HCT116 (cell line): ENCODE measurements at regions not wholly inside any gene's neighbourhood (a gene's known extent, or its start where the extent isn't known, plus 50 kb on each side); places are given as distances from the start of the nearest gene placed in this dataset.

Experiments used
- ATAC-seq: fragments of 200-7000 bp; cut with Tn5 transposase; 2 replicates; pipeline ENCODE4 v1.9.1; 2020; ENCODE audit warnings: mild to moderate bottlenecking, moderate library complexity
- BruUV-seq: library from RNA; stranded (reverse); fragments of 400-500 nt; replicated peaks from 2 replicates; lab custom pipeline; 2021; lab: Mats Ljungman, UMichigan
- CTCF ChIA-PET: fragments of 300-600 bp; sonication (Branson Sonifier 250); formaldehyde crosslinking; loops from one replicate; lab custom pipeline; 2021; ENCODE audit warnings: antibody characterized with exemption; lab: Charles Lee
- POLR2A ChIA-PET: fragments of 300-600, 350-600 bp; sonication (Branson Sonifier 250); formaldehyde crosslinking; loops from one replicate; lab custom pipeline; 2021; ENCODE audit warnings: antibody characterized with exemption; lab: Charles Lee
- RAD21 ChIA-PET, 2 experiments: fragments of 300-600 bp; sonication (Branson Sonifier 250); formaldehyde crosslinking; loops; one replicate each; lab custom pipeline; 2023; ENCODE audit warnings: low total read pairs in 2 of 2; ENCODE audit not compliant: uncharacterized antibody in 2 of 2, unreplicated experiment in 2 of 2, low non-redundant PET in 1 of 2; lab: Charles Lee
- DNase-seq: peaks from one replicate; pipeline ENCODE4 v3.0.0-alpha.2; 2010; ENCODE audit warnings: low read depth, low spot score
- H2AFZ ChIP-seq: fragments of 200-600 bp; shearing (Covaris generic), sonication (generic); 2 replicates; pipeline ENCODE4 v1.6.1; 2017; ENCODE audit warnings: low read depth, mixed run types, mixed read lengths, antibody characterized with exemption, low read length; ENCODE audit not compliant: poor library complexity, severe bottlenecking
- H3K27ac ChIP-seq: 2 replicates; pipeline ENCODE4 v1.5.1; 2012; ENCODE audit warnings: low read depth, low read length
- H3K27me3 ChIP-seq: fragments of 200-600 bp; sonication (generic); 2 replicates; pipeline ENCODE4 v1.6.1; 2016; ENCODE audit warnings: mixed run types, low read length, mixed read lengths; ENCODE audit not compliant: insufficient read depth
- H3K36me3 ChIP-seq, 2 experiments: fragments of 200-500 bp in 1 of 2; fragments of 200-600 bp in 1 of 2; sonication (Bioruptor generic) in 1 of 2; sonication (generic) in 1 of 2; 2 replicates each; pipeline versions ENCODE4 v1.5.1 to v1.6.1; 2014 to 2016; ENCODE audit warnings: low read length in 2 of 2, inconsistent platforms in 1 of 2, mixed read lengths in 1 of 2, mixed run types in 1 of 2; ENCODE audit not compliant: insufficient read depth in 2 of 2, control insufficient read depth in 1 of 2
- H3K4me1 ChIP-seq, 2 experiments: fragments of 200-600 bp in 1 of 2; sonication (generic) in 1 of 2; 2 replicates each; pipeline versions ENCODE4 v1.5.1 to v1.6.1; 2012 to 2017; ENCODE audit warnings: low read length in 2 of 2, inconsistent platforms in 1 of 2, mild to moderate bottlenecking in 1 of 2, mixed read lengths in 1 of 2, mixed run types in 1 of 2, moderate library complexity in 1 of 2; ENCODE audit not compliant: insufficient read depth in 2 of 2, control insufficient read depth in 1 of 2
- H3K4me2 ChIP-seq: fragments of 200-600 bp; sonication (generic); 2 replicates; pipeline ENCODE4 v1.6.1; 2017; ENCODE audit warnings: mixed run types, low read length, mixed read lengths
- H3K4me3 ChIP-seq, 2 experiments: fragments of 200-600 bp in 1 of 2; sonication (generic) in 1 of 2; replicated peaks in 1 of 2; 2 replicates each; pipeline ENCODE4 v1.5.1; 2011 to 2016; ENCODE audit warnings: low read length in 2 of 2, control low read depth in 1 of 2, low read depth in 1 of 2, mild to moderate bottlenecking in 1 of 2, mixed read lengths in 1 of 2, mixed run types in 1 of 2
- H3K79me2 ChIP-seq: fragments of 200-600 bp; sonication (generic); 2 replicates; pipeline ENCODE4 v1.6.1; 2017; ENCODE audit warnings: mild to moderate bottlenecking, mixed run types, low read length, moderate library complexity, mixed read lengths; ENCODE audit not compliant: insufficient read depth
- H3K9ac ChIP-seq: fragments of 200-600 bp; sonication (generic); 2 replicates; pipeline ENCODE4 v1.6.1; 2016; ENCODE audit warnings: low read length, mixed read lengths
- H3K9me2 ChIP-seq: fragments of 200-600 bp; sonication (generic), shearing (Covaris generic); 2 replicates; pipeline ENCODE4 v1.6.1; 2017; ENCODE audit warnings: mixed run types, mild to moderate bottlenecking, moderate library complexity; ENCODE audit not compliant: insufficient read depth
- H3K9me3 ChIP-seq, 2 experiments: fragments of 200-500 bp in 1 of 2; fragments of 200-600 bp in 1 of 2; sonication (Bioruptor generic) in 1 of 2; sonication (generic) in 1 of 2; 2 replicates each; pipeline ENCODE4 v1.6.1; 2014 to 2017; ENCODE audit warnings: low read length in 2 of 2, mixed read lengths in 2 of 2, inconsistent platforms in 1 of 2, low read depth in 1 of 2, mild to moderate bottlenecking in 1 of 2, mixed run types in 1 of 2, moderate library complexity in 1 of 2; ENCODE audit not compliant: control insufficient read depth in 1 of 2, insufficient read depth in 1 of 2
- H4K20me1 ChIP-seq: fragments of 200-600 bp; sonication (generic), shearing (Covaris generic); 2 replicates; pipeline ENCODE4 v1.6.1; 2017; ENCODE audit warnings: mixed run types, mild to moderate bottlenecking, moderate library complexity; ENCODE audit not compliant: insufficient read depth
- CBX3 ChIP-seq: IDR thresholded peaks from 2 replicates; pipeline ENCODE4 v1.6.1; 2012; ENCODE audit warnings: low read depth
- CEBPB ChIP-seq: IDR thresholded peaks from 2 replicates; pipeline ENCODE4 v1.6.1; 2012; ENCODE audit warnings: low read depth
- CTCF ChIP-seq, 3 experiments: fragments of 200-600 bp in 1 of 3; sonication (generic) in 1 of 3; IDR thresholded peaks in 2 of 3; conservative IDR thresholded peaks in 1 of 3; 2 replicates each; pipeline ENCODE4 v1.5.1; 2012 to 2017; ENCODE audit warnings: low read depth in 2 of 3, low read length in 2 of 3, antibody characterized with exemption in 1 of 3, borderline replicate concordance in 1 of 3, control low read depth in 1 of 3, mild to moderate bottlenecking in 1 of 3, mixed read lengths in 1 of 3, mixed run types in 1 of 3, moderate library complexity in 1 of 3; ENCODE audit not compliant: insufficient read depth in 1 of 3
- EGR1 ChIP-seq: IDR thresholded peaks from 2 replicates; pipeline ENCODE4 v1.6.1; 2012; ENCODE audit warnings: low read depth
- EZH2 ChIP-seq: fragments of 200-600 bp; sonication (generic); IDR thresholded peaks from 2 replicates; pipeline ENCODE4 v1.6.1; 2017; ENCODE audit warnings: antibody characterized with exemption, mixed run types
- EZH2phosphoT487 ChIP-seq: fragments of 200-600 bp; IDR thresholded peaks from 2 replicates; pipeline ENCODE4 v1.6.1; 2018; ENCODE audit warnings: antibody characterized with exemption, borderline replicate concordance
- FOSL1 ChIP-seq: IDR thresholded peaks from 2 replicates; pipeline ENCODE4 v1.6.1; 2012; ENCODE audit warnings: low read depth
- POLR2AphosphoS5 ChIP-seq: IDR thresholded peaks from 2 replicates; pipeline ENCODE4 v1.6.1; 2011; ENCODE audit warnings: mild to moderate bottlenecking, low read depth, low read length, moderate library complexity
- RAD21 ChIP-seq: IDR thresholded peaks from 2 replicates; pipeline ENCODE4 v1.6.1; 2012; ENCODE audit warnings: low read depth, mild to moderate bottlenecking
- SIN3A ChIP-seq: IDR thresholded peaks from 2 replicates; pipeline ENCODE4 v1.6.1; 2012; ENCODE audit warnings: low read depth
- SP1 ChIP-seq: IDR thresholded peaks from 2 replicates; pipeline ENCODE4 v1.6.1; 2012; ENCODE audit warnings: low read depth
- ZBTB33 ChIP-seq: IDR thresholded peaks from 2 replicates; pipeline ENCODE4 v1.6.1; 2011; ENCODE audit warnings: mild to moderate bottlenecking, low read length, moderate library complexity; ENCODE audit not compliant: insufficient replicate concordance; ENCODE audit errors: extremely low read depth
- ZNF274 ChIP-seq: fragments of 200-500 bp; sonication (Bioruptor generic); IDR thresholded peaks from 2 replicates; pipeline ENCODE4 v1.6.1; 2014; ENCODE audit warnings: mild to moderate bottlenecking, low read depth, low read length, inconsistent platforms
- intact Hi-C: fragments of 100-400 bp; cut with micrococcal nuclease; formaldehyde crosslinking; loops from 2 replicates; pipeline ENCODE4 v1.10.0; 2022

GRCh38 chr7:136528329-136528728 lies 340.1 kb upstream of the CHRM2 start (continued):
- TF ChIP-seq ZNF274 (no peak), POLR2AphosphoS5 (no peak), SP1 (no peak), EZH2 (no peak), ZBTB33 (no peak)

- DNase-seq (no peak), ATAC-seq (no peak)
- POLR2A ChIA-PET, result no interaction called here
- Histone ChIP-seq H4K20me1 (no peaks in the 10 kb centered on the region), H3K27me3 (no peaks in the 10 kb centered on the region), H3K79me2 (no peaks in the 10 kb centered on the region), H3K4me1 (no peaks in the 10 kb centered on the region), H3K9ac (no peak overlapping the region), H2AFZ (no peak overlapping the region), H3K9me2 (no peaks in the 10 kb centered on the region), H3K9me3 (peaks cover 0 to 6% of the 10 kb centered on the region in 2 experiments; a peak in 2 of 4 replicates), H3K4me2 (no peak overlapping the region), H3K27ac (no peak overlapping the region), H3K36me3 (no peaks in the 10 kb centered on the region), H3K4me3 (no peak overlapping the region)
- TF ChIP-seq CEBPB (no peak), SIN3A (no peak), RAD21 (no peak), FOSL1 (no peak), EZH2phosphoT487 (no peak), POLR2AphosphoS5 (no peak), CBX3 (no peak), EGR1 (no peak), EZH2 (no peak), CTCF (IDR thresholded peaks at IDR 0.05 in 2 of 3, conservative IDR thresholded peaks at IDR 0.05 in 1 of 3; ENCODE audit: borderline replicate concordance in 1 of 3, insufficient read depth in 1 of 3, low read depth in 2 of 3, low read length in 2 of 3) (no peak)
- BruUV-seq, result no TSS peak
- intact Hi-C loops, result no loop called here
- RAD21 ChIA-PET, result no interaction called here
- CTCF ChIA-PET, result no interaction called here
Observed at GRCh38 chr7:136527554-136527953, 340.9 kb upstream of the CHRM2 start.
